ENCODE measurements at regions not wholly inside any gene's neighbourhood (a gene's known extent, or its start where the extent isn't known, plus 50 kb on each side); places are given as distances from the start of the nearest gene placed in this dataset.

DNA sequence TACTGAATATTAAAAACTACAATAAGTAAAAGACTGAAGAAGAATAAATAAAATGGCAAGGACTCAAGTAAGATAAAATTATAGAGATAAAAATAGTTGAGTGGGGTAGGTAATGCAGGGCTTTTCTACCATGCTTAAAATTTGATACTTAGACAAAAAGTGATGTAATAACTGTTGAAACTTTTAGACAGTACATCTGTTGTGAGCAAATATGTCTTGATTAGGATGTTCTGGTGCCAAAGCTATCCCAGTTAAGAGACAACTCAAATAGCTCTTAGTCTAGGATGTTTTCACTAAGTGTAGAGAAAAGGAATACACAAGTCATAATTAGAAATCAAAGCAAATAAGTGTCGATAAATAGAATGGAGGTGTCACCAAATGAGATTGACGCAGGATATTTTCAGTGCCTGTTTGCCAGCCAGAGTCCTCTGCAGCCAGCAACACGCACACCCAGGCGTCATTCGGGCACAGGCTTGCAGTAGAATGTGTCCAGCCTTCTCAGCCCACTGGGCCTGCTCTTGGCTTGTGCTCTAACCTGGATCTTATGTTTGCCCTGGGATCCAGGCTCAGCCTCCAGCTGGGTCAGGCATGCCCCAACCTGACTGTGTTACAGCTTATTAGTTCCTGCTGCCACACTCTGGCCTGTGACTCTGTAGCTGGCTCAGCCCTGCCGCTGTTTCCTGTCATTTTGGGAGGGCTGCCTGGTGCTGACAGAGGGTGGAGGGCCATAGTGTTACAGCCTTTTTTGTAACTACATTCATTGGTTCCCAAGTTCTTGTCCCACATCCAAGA lies 766.2 kb downstream of the PCDH17 start:
- intact Hi-C loops (cut with micrococcal nuclease; ENCODE audit: unreplicated experiment) = no loop called here
- H3K4me3 ChIP-seq (ENCODE audit: low read depth, low read length, poor library complexity, severe bottlenecking) = no peak overlapping the region
- no peak for TF ChIP-seq EZH2 (IDR thresholded peaks at IDR 0.05; ENCODE audit: borderline replicate concordance, low read depth, low read length, poor library complexity, severe bottlenecking)
- TF ChIP-seq, protein P1, sequence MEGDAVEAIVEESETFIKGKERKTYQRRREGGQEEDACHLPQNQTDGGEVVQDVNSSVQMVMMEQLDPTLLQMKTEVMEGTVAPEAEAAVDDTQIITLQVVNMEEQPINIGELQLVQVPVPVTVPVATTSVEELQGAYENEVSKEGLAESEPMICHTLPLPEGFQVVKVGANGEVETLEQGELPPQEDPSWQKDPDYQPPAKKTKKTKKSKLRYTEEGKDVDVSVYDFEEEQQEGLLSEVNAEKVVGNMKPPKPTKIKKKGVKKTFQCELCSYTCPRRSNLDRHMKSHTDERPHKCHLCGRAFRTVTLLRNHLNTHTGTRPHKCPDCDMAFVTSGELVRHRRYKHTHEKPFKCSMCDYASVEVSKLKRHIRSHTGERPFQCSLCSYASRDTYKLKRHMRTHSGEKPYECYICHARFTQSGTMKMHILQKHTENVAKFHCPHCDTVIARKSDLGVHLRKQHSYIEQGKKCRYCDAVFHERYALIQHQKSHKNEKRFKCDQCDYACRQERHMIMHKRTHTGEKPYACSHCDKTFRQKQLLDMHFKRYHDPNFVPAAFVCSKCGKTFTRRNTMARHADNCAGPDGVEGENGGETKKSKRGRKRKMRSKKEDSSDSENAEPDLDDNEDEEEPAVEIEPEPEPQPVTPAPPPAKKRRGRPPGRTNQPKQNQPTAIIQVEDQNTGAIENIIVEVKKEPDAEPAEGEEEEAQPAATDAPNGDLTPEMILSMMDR (conservative IDR thresholded peaks at IDR 0.05; ENCODE audit: low read depth, low read length) = no peak
- H3K9me3 ChIP-seq (ENCODE audit: low read depth, low read length, poor library complexity, severe bottlenecking) = no peaks in the 10 kb centered on the region
- no peaks in the 10 kb centered on the region for H3K36me3 ChIP-seq (ENCODE audit: insufficient read depth, low read length, poor library complexity, severe bottlenecking)
- BruUV-seq (replicated peaks) = no TSS peak
- H3K27me3 ChIP-seq (replicated peaks; ENCODE audit: insufficient read depth, low read depth, low read length, poor library complexity) = no peaks in the 10 kb centered on the region
- no peak overlapping the region for H3K27ac ChIP-seq (ENCODE audit: low read depth, low read length, poor library complexity, severe bottlenecking)
- ChIA-PET CTCF (no interaction called here), POLR2A (ENCODE audit: low non-redundant PET) (no interaction called here)
- no peak for DNase-seq (ENCODE audit: low spot score)
- H3K4me1 ChIP-seq (ENCODE audit: insufficient read depth, low read length, poor library complexity, severe bottlenecking) = no peaks in the 10 kb centered on the region

DNA sequence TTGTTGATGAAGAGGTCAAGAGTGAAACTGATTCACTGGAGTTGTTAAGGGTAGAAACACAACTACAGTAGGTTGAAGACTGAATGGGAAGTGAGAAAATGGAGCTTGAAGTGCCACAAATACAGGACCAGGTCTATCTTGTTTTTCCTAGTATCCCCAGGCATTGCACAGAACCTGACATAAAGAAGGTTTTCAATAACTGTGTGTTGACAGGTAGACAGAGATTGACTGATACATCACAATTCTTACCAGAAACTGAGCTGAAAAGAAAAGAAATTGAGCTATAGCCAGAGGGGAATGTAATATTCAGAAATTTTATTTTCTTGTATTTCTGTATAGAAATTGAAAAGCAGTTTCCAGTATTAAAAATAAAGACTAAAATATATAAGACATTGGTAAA lies 767.7 kb downstream of the PCDH17 start:
- Histone ChIP-seq H3K27me3 (replicated peaks; ENCODE audit: insufficient read depth, low read depth, low read length, poor library complexity) (no peaks in the 10 kb centered on the region), H3K9me3 (ENCODE audit: low read depth, low read length, poor library complexity, severe bottlenecking) (peaks cover 5% of the 10 kb centered on the region), H3K4me3 (ENCODE audit: low read depth, low read length, poor library complexity, severe bottlenecking) (no peak overlapping the region), H3K27ac (ENCODE audit: low read depth, low read length, poor library complexity, severe bottlenecking) (no peak overlapping the region), H3K36me3 (ENCODE audit: insufficient read depth, low read length, poor library complexity, severe bottlenecking) (no peaks in the 10 kb centered on the region), H3K4me1 (ENCODE audit: insufficient read depth, low read length, poor library complexity, severe bottlenecking) (no peaks in the 10 kb centered on the region)
- no peak for DNase-seq (ENCODE audit: low spot score)
- intact Hi-C loops (cut with micrococcal nuclease; ENCODE audit: unreplicated experiment) = no loop called here
- no TSS peak for BruUV-seq (replicated peaks)
- ChIA-PET CTCF (no interaction called here), POLR2A (ENCODE audit: low non-redundant PET) (no interaction called here)
- TF ChIP-seq EZH2 (IDR thresholded peaks at IDR 0.05; ENCODE audit: borderline replicate concordance, low read depth, low read length, poor library complexity, severe bottlenecking) = no peak
- TF ChIP-seq, protein P1 (conservative IDR thresholded peaks at IDR 0.05; ENCODE audit: low read depth, low read length) = no peak

DNA sequence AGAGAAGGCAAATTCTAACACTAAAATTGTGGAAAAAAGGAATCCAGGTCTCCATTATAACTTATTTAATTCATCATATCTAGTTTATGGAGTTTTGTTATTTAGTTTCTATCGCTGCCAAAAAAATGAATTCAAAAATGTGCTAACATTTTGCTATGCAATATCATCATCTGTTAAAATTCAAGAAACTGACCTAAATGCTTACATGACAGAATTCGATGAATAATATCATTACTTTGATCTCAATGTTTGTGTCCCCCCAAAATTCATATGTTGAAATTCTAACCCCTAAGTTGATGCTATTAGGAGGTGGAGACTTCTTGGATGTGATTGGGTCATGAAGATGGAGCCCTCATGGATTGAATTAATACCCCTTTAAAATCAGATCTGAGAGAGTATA lies 775.0 kb downstream of the PCDH17 start:
- POLR2A ChIA-PET (ENCODE audit: low non-redundant PET) = no interaction called here
- Histone ChIP-seq H3K4me3 (ENCODE audit: low read depth, low read length, poor library complexity, severe bottlenecking) (no peak overlapping the region), H3K36me3 (ENCODE audit: insufficient read depth, low read length, poor library complexity, severe bottlenecking) (no peaks in the 10 kb centered on the region), H3K27me3 (replicated peaks; ENCODE audit: insufficient read depth, low read depth, low read length, poor library complexity) (no peaks in the 10 kb centered on the region), H3K9me3 (ENCODE audit: low read depth, low read length, poor library complexity, severe bottlenecking) (peaks cover 5% of the 10 kb centered on the region), H3K27ac (ENCODE audit: low read depth, low read length, poor library complexity, severe bottlenecking) (no peak overlapping the region), H3K4me1 (ENCODE audit: insufficient read depth, low read length, poor library complexity, severe bottlenecking) (no peaks in the 10 kb centered on the region)
- no peak for DNase-seq (ENCODE audit: low spot score)
- BruUV-seq (replicated peaks) = no TSS peak
- intact Hi-C loops (cut with micrococcal nuclease; ENCODE audit: unreplicated experiment) = no loop called here
- CTCF ChIA-PET = no interaction called here
- TF ChIP-seq, protein P1 (conservative IDR thresholded peaks at IDR 0.05; ENCODE audit: low read depth, low read length) = no peak
- no peak for TF ChIP-seq EZH2 (IDR thresholded peaks at IDR 0.05; ENCODE audit: borderline replicate concordance, low read depth, low read length, poor library complexity, severe bottlenecking)

Data from A673 (cell line).